CD14-positive monocyte (primary cell): ENCODE measurements at regions not wholly inside any gene's neighbourhood (a gene's known extent, or its start where the extent isn't known, plus 50 kb on each side); places are given as distances from the start of the nearest gene placed in this dataset.

ENCODE experiments used
- DNase-seq, 3 donors: peaks; one replicate each; pipeline ENCODE4 v3.0.0-alpha.2; 2011 to 2022
- H2AFZ ChIP-seq: 2 replicates; pipeline ENCODE4 v1.6.0; 2012; ENCODE audit warnings: mild to moderate bottlenecking, low read depth, low read length, inconsistent platforms; ENCODE audit not compliant: insufficient read depth, poor library complexity, severe bottlenecking
- H3K27ac ChIP-seq, 2 donors: 1 replicate in 1 of 2; 2 replicates in 1 of 2; pipeline ENCODE4 v1.5.1; 2012 to 2013; ENCODE audit warnings: low read length in 2 of 2, control low read depth in 1 of 2, inconsistent platforms in 1 of 2, low read depth in 1 of 2, mild to moderate bottlenecking in 1 of 2
- H3K27me3 ChIP-seq, 2 donors: one replicate each; pipeline versions ENCODE4 v1.6.0 to v1.6.1; 2011 to 2013; ENCODE audit warnings: low read length in 2 of 2; ENCODE audit not compliant: control insufficient read depth in 2 of 2, insufficient read depth in 2 of 2
- H3K36me3 ChIP-seq, 2 donors: replicated peaks in 1 of 2; 1 replicate in 1 of 2; 2 replicates in 1 of 2; pipeline versions ENCODE4 v1.5.1 to v1.6.1; 2012 to 2013; ENCODE audit warnings: low read length in 2 of 2, control low read depth in 1 of 2, inconsistent platforms in 1 of 2, mild to moderate bottlenecking in 1 of 2; ENCODE audit not compliant: insufficient read depth in 2 of 2, control insufficient read depth in 1 of 2
- H3K4me1 ChIP-seq, 2 donors: 1 replicate in 1 of 2; 2 replicates in 1 of 2; pipeline versions ENCODE4 v1.5.1 to v1.6.1; 2012 to 2013; ENCODE audit warnings: low read length in 2 of 2, control low read depth in 1 of 2, inconsistent platforms in 1 of 2, mild to moderate bottlenecking in 1 of 2, moderate library complexity in 1 of 2; ENCODE audit not compliant: insufficient read depth in 2 of 2, control insufficient read depth in 1 of 2
- H3K4me2 ChIP-seq: replicated peaks from 2 replicates; pipeline ENCODE3; 2012; ENCODE audit warnings: low read length, moderate library complexity, mild to moderate bottlenecking; ENCODE audit not compliant: poor library complexity, severe bottlenecking; ENCODE audit errors: extremely low read depth
- H3K4me3 ChIP-seq, 3 experiments: fragments of 200-600 bp in 1 of 3; sonication (generic) in 1 of 3; replicated peaks in 1 of 3; 1 replicate in 2 of 3; 2 replicates in 1 of 3; pipeline ENCODE4 v1.5.1; 2011 to 2013; ENCODE audit warnings: low read length in 3 of 3, mild to moderate bottlenecking in 3 of 3, control low read depth in 2 of 3, low read depth in 2 of 3, inconsistent platforms in 1 of 3, moderate library complexity in 1 of 3
- H3K79me2 ChIP-seq: 2 replicates; pipeline ENCODE4 v1.6.0; 2012; ENCODE audit warnings: mild to moderate bottlenecking, control low read depth, inconsistent platforms, low read length, moderate library complexity; ENCODE audit not compliant: insufficient read depth
- H3K9ac ChIP-seq: 2 replicates; pipeline ENCODE4 v1.6.0; 2017; ENCODE audit warnings: low read length, mild to moderate bottlenecking; ENCODE audit not compliant: insufficient read depth, poor library complexity, severe bottlenecking
- H3K9me3 ChIP-seq, 2 donors: replicated peaks in 1 of 2; 1 replicate in 1 of 2; 2 replicates in 1 of 2; pipeline versions ENCODE4 v1.5.1 to v1.6.1; 2012 to 2013; ENCODE audit warnings: low read length in 2 of 2, control low read depth in 1 of 2; ENCODE audit not compliant: control insufficient read depth in 1 of 2, insufficient read depth in 1 of 2
- H4K20me1 ChIP-seq: 2 replicates; pipeline ENCODE4 v1.6.0; 2012; ENCODE audit warnings: mild to moderate bottlenecking, low read length, control low read depth, moderate library complexity; ENCODE audit not compliant: insufficient read depth
- H3K27ac Mint-ChIP-seq, 7 donors: one replicate each; pipeline ENCODE4 v1.8.0; 2020; ENCODE audit warnings: mild to moderate bottlenecking in 7 of 7, mixed read lengths in 7 of 7, moderate library complexity in 6 of 7, inconsistent platforms in 2 of 7
- H3K27me3 Mint-ChIP-seq, 3 donors: one replicate each; pipeline ENCODE4 v1.8.0; 2021 to 2022; ENCODE audit warnings: low read depth in 3 of 3, mild to moderate bottlenecking in 3 of 3, mixed read lengths in 3 of 3, moderate library complexity in 3 of 3, inconsistent platforms in 1 of 3
- H3K36me3 Mint-ChIP-seq, 2 donors: one replicate each; pipeline ENCODE4 v1.8.0; 2020; ENCODE audit warnings: mixed read lengths in 2 of 2, inconsistent platforms in 1 of 2, mild to moderate bottlenecking in 1 of 2
- H3K4me1 Mint-ChIP-seq: one replicate; pipeline ENCODE4 v1.8.0; 2020; ENCODE audit warnings: mild to moderate bottlenecking, mixed read lengths
- H3K4me3 Mint-ChIP-seq, 2 donors: one replicate each; pipeline ENCODE4 v1.8.0; 2020; ENCODE audit warnings: mild to moderate bottlenecking in 2 of 2, mixed read lengths in 2 of 2, moderate library complexity in 1 of 2
- H3K9me3 Mint-ChIP-seq, 7 donors: one replicate each; pipeline ENCODE4 v1.8.0; 2020 to 2022; ENCODE audit warnings: mixed read lengths in 7 of 7, mild to moderate bottlenecking in 6 of 7, moderate library complexity in 6 of 7, inconsistent platforms in 2 of 7
- WGBS: methylation state at CpG from one replicate; pipeline ENCODE4 v1.1.5; 2013; ENCODE audit warnings: missing lambda C conversion rate; ENCODE audit not compliant: insufficient coverage; 5-methylcytosine and 5-hydroxymethylcytosine counted together
- intact Hi-C, 2 donors: fragments of 100-400 bp; cut with micrococcal nuclease; formaldehyde crosslinking; loops; one replicate each; pipeline versions ENCODE4 v1.15.0 to v1.15.1; 2023
- TF ChIP-seq, protein P1 (sequence below): fragments of 200-600 bp; IDR thresholded peaks from one replicate; pipeline ENCODE4 v1.8.0; 2022; ENCODE audit warnings: antibody characterized with exemption, mild to moderate bottlenecking

DNA sequence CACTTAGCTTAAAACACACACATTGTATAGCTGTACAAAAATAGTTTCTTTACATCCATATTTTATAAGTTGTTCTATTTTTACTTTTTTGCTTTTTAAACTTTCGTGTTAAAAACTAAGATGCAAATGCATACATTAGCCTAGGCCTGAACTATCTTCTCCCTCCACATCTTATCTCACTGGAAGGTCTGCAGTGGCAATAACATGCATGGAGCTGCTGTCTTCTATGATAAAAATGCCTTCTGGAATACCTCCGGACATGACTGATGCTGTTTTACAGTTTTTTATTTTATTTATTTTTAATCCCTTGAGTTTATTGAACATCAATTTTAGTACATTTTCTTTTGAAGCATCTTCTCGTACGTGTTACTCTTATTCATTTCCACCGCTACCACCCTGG lies 112.3 kb upstream of the TSPAN8 start:
- no peak overlapping the region for H3K9ac ChIP-seq
- Mint-ChIP-seq H3K4me3 (no peak overlapping the region), H3K9me3 (peaks cover 0 to 4% (median 2%) of the 10 kb centered on the region in 7 donors), H3K27me3 (peaks cover 0 to 2% (median 0%) of the 10 kb centered on the region in 3 donors), H3K36me3 (no peaks in the 10 kb centered on the region), H3K4me1 (no peaks in the 10 kb centered on the region), H3K27ac (no peak overlapping the region)
- intact Hi-C loops, result no loop called here
- no peak overlapping the region for H3K4me2 ChIP-seq
- H3K27me3 ChIP-seq, result no peaks in the 10 kb centered on the region
- WGBS, result no CpG with 5 or more reads among the region's 5 CpGs
- TF ChIP-seq, protein P1, sequence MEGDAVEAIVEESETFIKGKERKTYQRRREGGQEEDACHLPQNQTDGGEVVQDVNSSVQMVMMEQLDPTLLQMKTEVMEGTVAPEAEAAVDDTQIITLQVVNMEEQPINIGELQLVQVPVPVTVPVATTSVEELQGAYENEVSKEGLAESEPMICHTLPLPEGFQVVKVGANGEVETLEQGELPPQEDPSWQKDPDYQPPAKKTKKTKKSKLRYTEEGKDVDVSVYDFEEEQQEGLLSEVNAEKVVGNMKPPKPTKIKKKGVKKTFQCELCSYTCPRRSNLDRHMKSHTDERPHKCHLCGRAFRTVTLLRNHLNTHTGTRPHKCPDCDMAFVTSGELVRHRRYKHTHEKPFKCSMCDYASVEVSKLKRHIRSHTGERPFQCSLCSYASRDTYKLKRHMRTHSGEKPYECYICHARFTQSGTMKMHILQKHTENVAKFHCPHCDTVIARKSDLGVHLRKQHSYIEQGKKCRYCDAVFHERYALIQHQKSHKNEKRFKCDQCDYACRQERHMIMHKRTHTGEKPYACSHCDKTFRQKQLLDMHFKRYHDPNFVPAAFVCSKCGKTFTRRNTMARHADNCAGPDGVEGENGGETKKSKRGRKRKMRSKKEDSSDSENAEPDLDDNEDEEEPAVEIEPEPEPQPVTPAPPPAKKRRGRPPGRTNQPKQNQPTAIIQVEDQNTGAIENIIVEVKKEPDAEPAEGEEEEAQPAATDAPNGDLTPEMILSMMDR, result no peak
- no peak overlapping the region for H3K4me3 ChIP-seq
- H3K9me3 ChIP-seq, result no peaks in the 10 kb centered on the region
- H4K20me1 ChIP-seq, result no peaks in the 10 kb centered on the region
- H3K4me1 ChIP-seq, result no peaks in the 10 kb centered on the region
- no peak for DNase-seq
- H3K36me3 ChIP-seq, result no peaks in the 10 kb centered on the region
- no peaks in the 10 kb centered on the region for H3K79me2 ChIP-seq
- no peak overlapping the region for H3K27ac ChIP-seq
- H2AFZ ChIP-seq, result no peak overlapping the region

DNA sequence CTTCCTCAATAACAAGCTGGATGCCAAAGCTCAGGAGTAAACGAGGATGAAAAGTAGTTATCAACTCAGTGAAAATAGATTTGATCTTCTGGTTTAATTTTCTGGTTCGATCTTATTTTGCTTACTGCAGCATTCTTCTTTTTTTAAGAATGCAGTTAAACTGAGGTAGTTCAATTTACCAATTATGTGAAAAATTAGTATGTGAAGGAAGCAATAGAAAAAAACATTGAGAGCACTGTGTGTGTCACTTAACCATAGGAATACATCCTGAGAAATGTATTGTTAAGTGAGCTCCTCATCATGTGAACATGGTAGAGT lies 111.4 kb upstream of the TSPAN8 start:
- Mint-ChIP-seq H3K27ac (no peak overlapping the region), H3K9me3 (peaks cover 0 to 5% (median 2%) of the 10 kb centered on the region in 7 donors), H3K4me3 (no peak overlapping the region), H3K36me3 (no peaks in the 10 kb centered on the region), H3K27me3 (peaks cover 0 to 2% (median 0%) of the 10 kb centered on the region in 3 donors), H3K4me1 (no peaks in the 10 kb centered on the region)
- H3K79me2 ChIP-seq, result no peaks in the 10 kb centered on the region
- 67% methylated on average over 1 of the region's 2 CpGs for WGBS
- H2AFZ ChIP-seq, result no peak overlapping the region
- no peaks in the 10 kb centered on the region for H3K4me1 ChIP-seq
- no peaks in the 10 kb centered on the region for H4K20me1 ChIP-seq
- intact Hi-C loops, result no loop called here
- DNase-seq, result no peak
- H3K27me3 ChIP-seq, result no peaks in the 10 kb centered on the region
- no peak overlapping the region for H3K27ac ChIP-seq
- TF ChIP-seq, protein P1, result no peak
- H3K9ac ChIP-seq, result no peak overlapping the region
- no peaks in the 10 kb centered on the region for H3K9me3 ChIP-seq
- no peak overlapping the region for H3K4me2 ChIP-seq
- H3K36me3 ChIP-seq, result no peaks in the 10 kb centered on the region
- no peak overlapping the region for H3K4me3 ChIP-seq
